BLaER1 treated with 17β-estradiol and CSF1 and Interleukin-3, amounts not matched to agents 10 nM and 100 nM (cell line): ENCODE measurements at regions not wholly inside any gene's neighbourhood (a gene's known extent, or its start where the extent isn't known, plus 50 kb on each side); places are given as distances from the start of the nearest gene placed in this dataset.
A peak's percentile ranks its signal among the peaks of the same experiment; 100 is the strongest.

Source experiments
- H3K27ac ChIP-seq, 11 experiments: shearing (Covaris generic); formaldehyde crosslinking; 2 replicates each; pipeline ENCODE4 v1.8.1; 2022
- H3K27me3 ChIP-seq, 11 experiments: shearing (Covaris generic); formaldehyde crosslinking; 2 replicates each; pipeline ENCODE4 v1.8.1; 2022
- H3K36me3 ChIP-seq, 11 experiments: shearing (Covaris generic); formaldehyde crosslinking; 2 replicates each; pipeline ENCODE4 v1.8.1; 2022
- H3K4me1 ChIP-seq, 10 experiments: shearing (Covaris generic); formaldehyde crosslinking; 2 replicates each; pipeline ENCODE4 v1.8.1; 2022
- H3K4me2 ChIP-seq, 11 experiments: shearing (Covaris generic); formaldehyde crosslinking; 2 replicates each; pipeline ENCODE4 v1.8.1; 2022
- H3K4me3 ChIP-seq, 10 experiments: shearing (Covaris generic); formaldehyde crosslinking; 2 replicates each; pipeline ENCODE4 v1.8.1; 2022
- H3K9ac ChIP-seq, 11 experiments: shearing (Covaris generic); formaldehyde crosslinking; 2 replicates each; pipeline ENCODE4 v1.8.1; 2022
- H3K9me3 ChIP-seq, 11 experiments: shearing (Covaris generic); formaldehyde crosslinking; replicated peaks in 1 of 11; 2 replicates each; pipeline ENCODE4 v1.8.1; 2022
- H4K20me1 ChIP-seq, 11 experiments: shearing (Covaris generic); formaldehyde crosslinking; 2 replicates each; pipeline ENCODE4 v1.8.1; 2022
- Cebpa-rat ChIP-seq, 11 experiments: shearing (Covaris generic); IDR thresholded peaks; 2 replicates each; pipeline ENCODE4 v1.8.1; 2022

- peaks cover 0 to 12% (median 0%) of the 10 kb centered on the region in 11 experiments; a peak in 1 of 22 replicates for H3K9me3 ChIP-seq
- no peak for TF ChIP-seq Cebpa-rat (IDR thresholded peaks at IDR 0.05)
- H3K9ac ChIP-seq, result no peak overlapping the region
- no peaks in the 10 kb centered on the region for H3K36me3 ChIP-seq
- no peak overlapping the region for H3K27ac ChIP-seq
- no peak overlapping the region for H3K4me3 ChIP-seq
- H3K4me1 ChIP-seq, result peaks cover 0 to 4% (median 0%) of the 10 kb centered on the region in 10 experiments; a peak in 1 of 20 replicates
- no peak overlapping the region for H3K4me2 ChIP-seq
- H3K27me3 ChIP-seq, result no peaks in the 10 kb centered on the region
- H4K20me1 ChIP-seq, result no peaks in the 10 kb centered on the region
These were observed 422.5 kb upstream of the PDE3A start for GRCh38 chr12:19945559-19946435.

- TF ChIP-seq Cebpa-rat (IDR thresholded peaks at IDR 0.05), result no peak
- Histone ChIP-seq H3K36me3 (no peaks in the 10 kb centered on the region), H3K27ac (no peak overlapping the region), H3K9me3 (0 out of 22 replicates have a peak, but pooled peaks cover 0 to 7% (median 0%) of the 10 kb centered on the region in 11 experiments), H4K20me1 (no peaks in the 10 kb centered on the region), H3K4me2 (no peak overlapping the region), H3K27me3 (no peaks in the 10 kb centered on the region), H3K9ac (no peak overlapping the region), H3K4me1 (peaks cover 0 to 4% (median 0%) of the 10 kb centered on the region in 10 experiments; a peak in 1 of 20 replicates), H3K4me3 (no peak overlapping the region)
These were observed 421.8 kb upstream of the PDE3A start for GRCh38 chr12:19946550-19946949.

GRCh38 chr12:19947344-19947743 lies 421.0 kb upstream of the PDE3A start:
- no peak overlapping the region for H3K27ac ChIP-seq
- no peaks in the 10 kb centered on the region for H3K4me1 ChIP-seq
- no peaks in the 10 kb centered on the region for H3K27me3 ChIP-seq
- no peak overlapping the region for H3K4me2 ChIP-seq
- H3K36me3 ChIP-seq, result no peaks in the 10 kb centered on the region
- 0 out of 22 replicates have a peak, but pooled peaks cover 0 to 7% (median 0%) of the 10 kb centered on the region in 11 experiments for H3K9me3 ChIP-seq
- no peak overlapping the region for H3K9ac ChIP-seq
- TF ChIP-seq Cebpa-rat (IDR thresholded peaks at IDR 0.05), result no peak
- no peaks in the 10 kb centered on the region for H4K20me1 ChIP-seq
- H3K4me3 ChIP-seq, result no peak overlapping the region

GRCh38 chr12:19951664-19952063 lies 416.7 kb upstream of the PDE3A start:
- no peak for TF ChIP-seq Cebpa-rat (IDR thresholded peaks at IDR 0.05)
- no peaks in the 10 kb centered on the region for H4K20me1 ChIP-seq
- H3K27ac ChIP-seq, result no peak overlapping the region
- no peak overlapping the region for H3K4me3 ChIP-seq
- 0 out of 22 replicates have a peak, but pooled peaks cover 0 to 7% (median 0%) of the 10 kb centered on the region in 11 experiments for H3K9me3 ChIP-seq
- H3K4me1 ChIP-seq, result no peaks in the 10 kb centered on the region
- no peak overlapping the region for H3K9ac ChIP-seq
- no peaks in the 10 kb centered on the region for H3K36me3 ChIP-seq
- no peaks in the 10 kb centered on the region for H3K27me3 ChIP-seq
- no peak overlapping the region for H3K4me2 ChIP-seq

GRCh38 chr12:19953734-19954133 lies 414.6 kb upstream of the PDE3A start:
- H3K27ac ChIP-seq, result no peak overlapping the region
- H3K9me3 ChIP-seq, result 0 out of 22 replicates have a peak, but pooled peaks cover 0 to 7% (median 0%) of the 10 kb centered on the region in 11 experiments
- H4K20me1 ChIP-seq, result no peaks in the 10 kb centered on the region
- H3K4me3 ChIP-seq, result no peak overlapping the region
- H3K4me2 ChIP-seq, result no peak overlapping the region
- H3K36me3 ChIP-seq, result no peaks in the 10 kb centered on the region
- no peaks in the 10 kb centered on the region for H3K27me3 ChIP-seq
- no peak overlapping the region for H3K9ac ChIP-seq
- H3K4me1 ChIP-seq, result peaks cover 0 to 3% (median 0%) of the 10 kb centered on the region in 10 experiments; a peak in 1 of 20 replicates
- no peak for TF ChIP-seq Cebpa-rat (IDR thresholded peaks at IDR 0.05)

- H3K4me1 ChIP-seq, result peaks cover 0 to 8% (median 0%) of the 10 kb centered on the region in 10 experiments; a peak in 8 of 20 replicates
- 0 out of 22 replicates have a peak, but pooled peaks cover 0 to 3% (median 0%) of the 10 kb centered on the region in 11 experiments for H3K9me3 ChIP-seq
- no peak overlapping the region for H3K27ac ChIP-seq
- TF ChIP-seq Cebpa-rat (IDR thresholded peaks at IDR 0.05), result no peak
- H3K4me2 ChIP-seq, result no peak overlapping the region
- no peaks in the 10 kb centered on the region for H4K20me1 ChIP-seq
- no peaks in the 10 kb centered on the region for H3K36me3 ChIP-seq
- no peak overlapping the region for H3K9ac ChIP-seq
- H3K27me3 ChIP-seq, result no peaks in the 10 kb centered on the region
- no peak overlapping the region for H3K4me3 ChIP-seq
These were observed 414.2 kb upstream of the PDE3A start for GRCh38 chr12:19954163-19954562.

- Histone ChIP-seq H3K4me3 (no peak overlapping the region), H3K9ac (no peak overlapping the region), H3K27ac (no peak overlapping the region), H3K36me3 (no peaks in the 10 kb centered on the region), H3K4me1 (peaks cover 0 to 24% (median 3%) of the 10 kb centered on the region in 10 experiments; a peak in 9 of 20 replicates), H3K27me3 (no peaks in the 10 kb centered on the region), H4K20me1 (no peaks in the 10 kb centered on the region), H3K9me3 (peaks cover 0 to 8% (median 0%) of the 10 kb centered on the region in 11 experiments; a peak in 1 of 22 replicates), H3K4me2 (no peak overlapping the region)
- TF ChIP-seq Cebpa-rat (IDR thresholded peaks at IDR 0.05), result no peak
These were observed 410.8 kb upstream of the PDE3A start for GRCh38 chr12:19957308-19958125.

GRCh38 chr12:19958389-19958788 lies 409.9 kb upstream of the PDE3A start:
- no peak overlapping the region for H3K9ac ChIP-seq
- no peaks in the 10 kb centered on the region for H3K27me3 ChIP-seq
- peak overlapping the region in 1 of 11 experiments; percentile 65; a peak in 1 of 22 replicates for H3K27ac ChIP-seq
- H3K4me3 ChIP-seq, result no peak overlapping the region
- TF ChIP-seq Cebpa-rat (IDR thresholded peaks at IDR 0.05), result no peak
- peaks cover 0 to 8% (median 0%) of the 10 kb centered on the region in 11 experiments; a peak in 1 of 22 replicates for H3K9me3 ChIP-seq
- no peaks in the 10 kb centered on the region for H4K20me1 ChIP-seq
- peaks cover 0 to 24% (median 3%) of the 10 kb centered on the region in 10 experiments; a peak in 9 of 20 replicates for H3K4me1 ChIP-seq
- no peak overlapping the region for H3K4me2 ChIP-seq
- H3K36me3 ChIP-seq, result no peaks in the 10 kb centered on the region

- no peak for TF ChIP-seq Cebpa-rat (IDR thresholded peaks at IDR 0.05)
- Histone ChIP-seq H4K20me1 (no peaks in the 10 kb centered on the region), H3K4me2 (peak overlapping the region in 5 of 11 experiments; percentile 6 to 59 (median 34); a peak in 6 of 22 replicates), H3K4me3 (no peak overlapping the region), H3K27me3 (no peaks in the 10 kb centered on the region), H3K9ac (peak overlapping the region in 1 of 11 experiments; percentile 15; a peak in 1 of 22 replicates), H3K4me1 (peaks cover 0 to 24% (median 3%) of the 10 kb centered on the region in 10 experiments; a peak in 9 of 20 replicates), H3K9me3 (peaks cover 0 to 8% (median 0%) of the 10 kb centered on the region in 11 experiments; a peak in 1 of 22 replicates), H3K27ac (peak overlapping the region in 3 of 11 experiments; percentile 47 to 65 (median 55); a peak in 6 of 22 replicates), H3K36me3 (no peaks in the 10 kb centered on the region)
These were observed 409.0 kb upstream of the PDE3A start for GRCh38 chr12:19959353-19959752.
